H9 (cell line): ENCODE measurements at regions not wholly inside any gene's neighbourhood (a gene's known extent, or its start where the extent isn't known, plus 50 kb on each side); places are given as distances from the start of the nearest gene placed in this dataset.

ENCODE experiments used
- DNase-seq: peaks from one replicate; pipeline ENCODE4 v3.0.0-alpha.2; 2017
- H2AFZ ChIP-seq: one replicate; pipeline ENCODE4 v1.6.1; 2013; ENCODE audit warnings: mild to moderate bottlenecking, low read length, control low read depth, moderate library complexity
- H2AK5ac ChIP-seq: 2 replicates; pipeline ENCODE4 v1.6.1; 2013; ENCODE audit warnings: low read length, control low read depth, mixed read lengths; ENCODE audit not compliant: insufficient read length
- H2BK120ac ChIP-seq: one replicate; pipeline ENCODE4 v1.6.1; 2013; ENCODE audit warnings: low read depth, mild to moderate bottlenecking, low read length, control low read depth, inconsistent platforms; ENCODE audit not compliant: poor library complexity, severe bottlenecking
- H2BK12ac ChIP-seq: 2 replicates; pipeline ENCODE4 v1.6.1; 2013; ENCODE audit warnings: low read length, control low read depth, mixed read lengths, low read depth; ENCODE audit not compliant: insufficient read length
- H2BK15ac ChIP-seq: 2 replicates; pipeline ENCODE4 v1.6.1; 2013; ENCODE audit warnings: low read depth, low read length, control low read depth
- H2BK20ac ChIP-seq: one replicate; pipeline ENCODE4 v1.6.1; 2013; ENCODE audit warnings: low read depth, mild to moderate bottlenecking, low read length, control low read depth, inconsistent platforms; ENCODE audit not compliant: poor library complexity, severe bottlenecking
- H2BK5ac ChIP-seq: 2 replicates; pipeline ENCODE4 v1.6.1; 2013; ENCODE audit warnings: low read length, control low read depth, mixed read lengths; ENCODE audit not compliant: insufficient read length
- H3K14ac ChIP-seq: 2 replicates; pipeline ENCODE4 v1.6.1; 2013; ENCODE audit warnings: low read length, control low read depth; ENCODE audit not compliant: insufficient read depth
- H3K18ac ChIP-seq: 2 replicates; pipeline ENCODE4 v1.6.1; 2013; ENCODE audit warnings: low read depth, mild to moderate bottlenecking, mixed read lengths, low read length, control low read depth; ENCODE audit not compliant: insufficient read length
- H3K23ac ChIP-seq: 2 replicates; pipeline ENCODE4 v1.6.1; 2013; ENCODE audit warnings: low read length, control low read depth, mixed read lengths, low read depth; ENCODE audit not compliant: insufficient read length
- H3K23me2 ChIP-seq: 2 replicates; pipeline ENCODE4 v1.6.1; 2013; ENCODE audit warnings: low read depth, mild to moderate bottlenecking, mixed read lengths, low read length, control low read depth; ENCODE audit not compliant: insufficient read length, poor library complexity, severe bottlenecking
- H3K27ac ChIP-seq: 2 replicates; pipeline ENCODE4 v1.5.1; 2013; ENCODE audit warnings: low read length, control low read depth, mixed read lengths, low read depth; ENCODE audit not compliant: insufficient read length
- H3K27me3 ChIP-seq: 2 replicates; pipeline ENCODE4 v1.6.1; 2013; ENCODE audit warnings: low read length, control low read depth, inconsistent platforms; ENCODE audit not compliant: insufficient read depth
- H3K4ac ChIP-seq: 2 replicates; pipeline ENCODE4 v1.6.1; 2013; ENCODE audit warnings: low read depth, mild to moderate bottlenecking, control low read depth, inconsistent platforms, low read length, moderate library complexity
- H3K4me1 ChIP-seq: 2 replicates; pipeline ENCODE4 v1.6.1; 2013; ENCODE audit warnings: low read length, control low read depth, inconsistent platforms; ENCODE audit not compliant: insufficient read depth
- H3K4me2 ChIP-seq: 2 replicates; pipeline ENCODE4 v1.6.1; 2013; ENCODE audit warnings: low read length, control low read depth, mixed read lengths; ENCODE audit not compliant: insufficient read length, insufficient read depth
- H3K56ac ChIP-seq: 2 replicates; pipeline ENCODE4 v1.6.1; 2013; ENCODE audit warnings: low read depth, mild to moderate bottlenecking, mixed read lengths, low read length, control low read depth; ENCODE audit not compliant: insufficient read length
- H3K79me1 ChIP-seq: 2 replicates; pipeline ENCODE4 v1.6.1; 2013; ENCODE audit warnings: low read depth, mild to moderate bottlenecking, moderate library complexity, low read length, control low read depth, inconsistent platforms; ENCODE audit not compliant: insufficient read depth, poor library complexity, severe bottlenecking
- H3K79me2 ChIP-seq: 2 replicates; pipeline ENCODE4 v1.6.1; 2013; ENCODE audit warnings: low read length, control low read depth, inconsistent platforms; ENCODE audit not compliant: insufficient read depth
- H3K9ac ChIP-seq: 2 replicates; pipeline ENCODE4 v1.6.1; 2013; ENCODE audit warnings: low read length, control low read depth, mixed read lengths; ENCODE audit not compliant: insufficient read length; ENCODE audit errors: extremely low read depth
- H3K9me3 ChIP-seq: one replicate; pipeline ENCODE4 v1.6.1; 2013; ENCODE audit warnings: low read depth, low read length, inconsistent platforms; ENCODE audit not compliant: control insufficient read depth
- H3T11ph ChIP-seq: one replicate; pipeline ENCODE4 v1.6.1; 2013; ENCODE audit warnings: mild to moderate bottlenecking, low read length, control low read depth, inconsistent platforms
- H4K20me1 ChIP-seq: one replicate; pipeline ENCODE4 v1.6.1; 2013; ENCODE audit not compliant: control insufficient read depth, insufficient read length, insufficient read depth
- H4K5ac ChIP-seq: 2 replicates; pipeline ENCODE4 v1.6.1; 2013; ENCODE audit warnings: low read depth, mild to moderate bottlenecking, mixed read lengths, low read length, control low read depth; ENCODE audit not compliant: insufficient read length
- H4K8ac ChIP-seq: replicated peaks from 2 replicates; pipeline ENCODE4 v1.6.1; 2013; ENCODE audit warnings: low read length, control low read depth, mixed read lengths, low read depth; ENCODE audit not compliant: insufficient read length
- H4K91ac ChIP-seq: 2 replicates; pipeline ENCODE4 v1.6.1; 2013; ENCODE audit warnings: low read depth, mild to moderate bottlenecking, moderate library complexity, mixed read lengths, low read length, control low read depth; ENCODE audit not compliant: insufficient read length
- H3K27ac Mint-ChIP-seq, 3 experiments: 2 replicates in 2 of 3; 3 replicates in 1 of 3; pipeline ENCODE4 v1.8.0; 2020 to 2021; ENCODE audit warnings: mixed read lengths in 3 of 3, mild to moderate bottlenecking in 1 of 3, moderate library complexity in 1 of 3
- H3K27me3 Mint-ChIP-seq: 2 replicates; pipeline ENCODE4 v1.8.0; 2021; ENCODE audit warnings: low read depth, mild to moderate bottlenecking, moderate library complexity, mixed read lengths
- H3K36me3 Mint-ChIP-seq, 3 experiments: 2 replicates in 2 of 3; 3 replicates in 1 of 3; pipeline ENCODE4 v1.8.0; 2020 to 2021; ENCODE audit warnings: low read depth in 3 of 3, mixed read lengths in 3 of 3; ENCODE audit not compliant: insufficient read depth in 1 of 3
- H3K4me1 Mint-ChIP-seq, 2 experiments: 2 replicates each; pipeline ENCODE4 v1.8.0; 2020; ENCODE audit warnings: mixed read lengths in 2 of 2
- H3K4me3 Mint-ChIP-seq, 2 experiments: 2 replicates in 1 of 2; 3 replicates in 1 of 2; pipeline ENCODE4 v1.8.0; 2020 to 2021; ENCODE audit warnings: mild to moderate bottlenecking in 2 of 2, mixed read lengths in 2 of 2, moderate library complexity in 1 of 2
- H3K9me3 Mint-ChIP-seq, 2 experiments: 2 replicates in 1 of 2; 3 replicates in 1 of 2; pipeline ENCODE4 v1.8.0; 2020; ENCODE audit warnings: mild to moderate bottlenecking in 2 of 2, mixed read lengths in 2 of 2, moderate library complexity in 1 of 2
- CTCF ChIP-seq: fragments of 200-600 bp; sonication (generic); conservative IDR thresholded peaks from 3 replicates; pipeline ENCODE4 v1.8.0; 2021; ENCODE audit warnings: antibody characterized with exemption, mild to moderate bottlenecking
- WGBS: extraction: QIAGEN DNeasy Blood & Tissue Kit; methylation state at CpG from one replicate; pipeline ENCODE4 v1.1.7; 2013; ENCODE audit warnings: missing lambda C conversion rate, low lambda C conversion rate, mixed read lengths; ENCODE audit not compliant: insufficient read length; ENCODE audit errors: extremely low coverage; 5-methylcytosine and 5-hydroxymethylcytosine counted together

DNA sequence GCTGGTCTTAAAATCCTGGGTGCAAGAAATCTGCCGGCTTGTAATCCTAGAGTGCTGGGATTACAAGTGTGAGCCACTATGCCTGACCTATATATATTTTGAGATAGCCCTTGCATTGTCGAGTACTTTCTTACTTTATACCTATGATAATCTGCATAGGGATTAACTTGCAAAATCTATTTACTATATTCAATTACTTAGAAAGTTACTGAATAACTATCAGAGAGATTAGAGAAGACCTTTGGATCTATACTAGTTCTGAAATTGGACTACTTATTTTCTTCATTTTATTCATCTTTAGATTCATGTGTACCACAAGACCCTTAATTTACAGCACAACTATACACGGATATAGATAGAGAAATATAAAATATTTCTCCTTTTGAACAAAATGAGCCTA, 1766.0 kb downstream of the NCAM2 start:
- no peak overlapping the region for H2BK12ac ChIP-seq
- TF ChIP-seq CTCF, result no peak
- H3K18ac ChIP-seq, result no peak overlapping the region
- Mint-ChIP-seq H3K9me3 (no peaks in the 10 kb centered on the region; a peak in 1 of 5 replicates), H3K27me3 (no peaks in the 10 kb centered on the region), H3K4me1 (no peaks in the 10 kb centered on the region), H3K4me3 (no peak overlapping the region), H3K27ac (no peak overlapping the region), H3K36me3 (no peaks in the 10 kb centered on the region; a peak in 1 of 7 replicates)
- H2BK20ac ChIP-seq, result no peak overlapping the region
- no peak overlapping the region for H4K8ac ChIP-seq
- no peaks in the 10 kb centered on the region for H3K27me3 ChIP-seq
- no peaks in the 10 kb centered on the region for H3K9me3 ChIP-seq
- H2BK15ac ChIP-seq, result no peak overlapping the region
- no peak overlapping the region for H3K23ac ChIP-seq
- no peak overlapping the region for H2AFZ ChIP-seq
- no peak overlapping the region for H3K27ac ChIP-seq
- H3K79me1 ChIP-seq, result no peaks in the 10 kb centered on the region
- H3K9ac ChIP-seq, result no peak overlapping the region
- no peak overlapping the region for H3K14ac ChIP-seq
- H2AK5ac ChIP-seq, result no peak overlapping the region
- H3K56ac ChIP-seq, result no peak overlapping the region
- H3T11ph ChIP-seq, result no peak overlapping the region
- H4K91ac ChIP-seq, result no peak overlapping the region
- H2BK5ac ChIP-seq, result no peak overlapping the region
- no peak overlapping the region for H3K4ac ChIP-seq
- no peaks in the 10 kb centered on the region for H3K4me1 ChIP-seq
- no peak overlapping the region for H4K5ac ChIP-seq
- no CpG with 5 or more reads among the region's 3 CpGs for WGBS
- H3K4me2 ChIP-seq, result no peak overlapping the region
- H2BK120ac ChIP-seq, result no peak overlapping the region
- H4K20me1 ChIP-seq, result no peaks in the 10 kb centered on the region
- no peak for DNase-seq
- H3K23me2 ChIP-seq, result no peaks in the 10 kb centered on the region
- no peaks in the 10 kb centered on the region for H3K79me2 ChIP-seq
